NT2/D1 (cell line): ENCODE measurements at regions not wholly inside any gene's neighbourhood (a gene's known extent, or its start where the extent isn't known, plus 50 kb on each side); places are given as distances from the start of the nearest gene placed in this dataset.

Source experiments
- SUZ12 ChIP-seq: IDR thresholded peaks from 2 replicates; pipeline ENCODE4 v1.6.1; 2011; ENCODE audit not compliant: insufficient read length, insufficient read depth; ENCODE audit errors: extremely low read depth
- YY1 ChIP-seq: IDR thresholded peaks from 2 replicates; pipeline ENCODE4 v1.6.1; 2011; ENCODE audit not compliant: insufficient read length, insufficient read depth
- ZNF274 ChIP-seq: IDR thresholded peaks from 2 replicates; pipeline ENCODE4 v1.6.1; 2011; ENCODE audit warnings: mild to moderate bottlenecking, low read depth, low read length

DNA sequence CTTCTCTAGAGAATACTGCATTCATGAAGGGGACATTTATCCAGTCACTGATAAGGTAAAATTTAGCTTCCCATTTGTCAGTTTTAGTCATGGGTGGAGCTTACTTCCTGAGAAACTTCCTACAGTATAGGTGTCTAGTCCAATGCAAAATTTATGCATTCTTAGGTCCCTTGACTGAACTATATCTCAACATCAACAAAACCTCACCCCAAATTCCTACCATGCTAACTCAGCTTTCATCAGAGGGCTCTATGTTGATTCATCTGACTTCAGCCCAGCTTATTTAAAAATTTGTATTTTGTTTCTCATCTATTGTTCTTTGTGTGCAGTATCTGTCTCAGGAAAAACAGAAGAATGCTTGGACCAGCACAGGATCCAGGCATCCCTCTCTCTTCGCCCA, 296.4 kb upstream of the ACVR2A start:
- no peak for TF ChIP-seq YY1
- no peak for TF ChIP-seq SUZ12
- TF ChIP-seq ZNF274, result no peak
